HG03280 (cell line): ENCODE measurements at regions not wholly inside any gene's neighbourhood (a gene's known extent, or its start where the extent isn't known, plus 50 kb on each side); places are given as distances from the start of the nearest gene placed in this dataset.

Experiments used
- ATAC-seq: cut with Tn5 transposase; IDR thresholded peaks from one replicate; pipeline ENCODE4 v1.9.1; 2021; ENCODE audit warnings: mild to moderate bottlenecking, moderate library complexity; ENCODE audit not compliant: unreplicated experiment

DNA sequence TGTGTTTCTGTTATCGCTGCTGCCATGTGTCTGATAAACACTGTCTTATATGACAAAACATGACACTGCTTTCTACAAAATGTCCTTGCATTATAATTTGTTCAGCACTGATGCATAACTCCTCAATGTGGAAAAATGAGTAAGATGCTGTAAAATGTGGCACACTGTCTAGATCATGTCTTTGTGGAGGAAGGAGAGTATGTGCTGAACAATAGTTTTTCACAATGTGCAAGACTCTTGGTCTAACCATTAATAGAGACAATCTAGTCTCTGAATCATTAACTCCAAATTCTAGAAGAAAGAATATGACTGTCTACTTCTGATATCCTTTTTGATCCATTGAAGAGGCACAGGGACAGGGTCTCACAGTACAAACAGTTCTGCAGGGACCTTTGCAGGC is 127.9 kb upstream of the RARB start:
- no peak for ATAC-seq

DNA sequence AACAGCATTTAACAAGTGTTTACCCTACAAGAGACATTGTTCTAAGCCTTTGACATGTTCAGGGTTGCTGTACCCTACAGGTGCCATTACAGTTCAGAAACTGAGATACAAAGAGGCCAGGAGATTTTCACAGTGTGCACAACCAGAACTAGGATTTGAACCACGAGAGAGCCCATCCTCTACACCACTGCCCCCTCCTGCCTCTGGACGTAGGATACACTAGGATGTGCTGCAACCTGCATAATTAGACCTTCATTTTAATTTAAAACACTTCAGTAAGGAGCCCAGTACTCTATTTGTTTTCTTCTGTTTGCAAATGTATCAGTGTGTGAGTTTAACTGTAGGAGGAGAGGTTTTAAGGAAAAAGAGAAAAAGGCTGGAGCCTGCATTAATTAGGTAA is 123.1 kb upstream of the RARB start:
- ATAC-seq = no peak

DNA sequence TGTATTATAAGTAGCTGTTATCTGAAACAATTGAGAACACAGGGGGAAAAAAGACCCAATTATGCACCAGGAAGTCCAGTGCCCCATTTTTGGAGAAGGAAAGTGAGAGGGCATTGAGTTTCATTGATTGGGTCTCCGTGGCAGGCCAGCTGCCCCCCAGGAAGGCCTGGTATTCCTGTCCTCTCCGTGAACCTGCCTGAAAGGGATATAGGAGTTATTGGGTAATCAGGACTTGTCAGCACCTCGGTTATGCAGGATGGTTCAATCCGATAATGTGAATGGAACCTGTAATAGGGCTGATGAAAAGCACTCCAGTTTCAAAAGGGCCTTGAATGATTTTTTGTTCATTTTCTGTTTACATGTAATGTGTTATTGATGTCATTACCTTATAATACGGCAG is 122.0 kb upstream of the RARB start:
- ATAC-seq = no peak

DNA sequence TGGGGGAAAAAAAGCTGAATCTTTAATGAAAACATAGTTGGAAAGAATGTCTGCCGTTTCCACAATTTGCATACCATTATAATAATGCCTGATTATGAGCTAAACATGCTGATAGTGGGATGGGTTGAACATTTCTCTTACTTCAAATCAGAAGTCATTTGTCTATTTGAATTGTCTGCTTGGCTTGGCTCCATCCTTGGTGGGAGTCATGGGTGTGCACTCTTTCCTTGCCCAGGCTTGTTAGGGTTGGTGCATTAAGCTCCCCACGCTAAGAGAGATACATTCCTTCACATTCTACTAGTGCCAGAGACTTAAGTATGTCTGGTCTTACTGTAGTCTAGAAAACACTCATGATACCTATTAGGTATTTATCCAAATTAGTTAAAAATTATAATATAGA is 121.4 kb upstream of the RARB start:
- ATAC-seq = no peak

DNA sequence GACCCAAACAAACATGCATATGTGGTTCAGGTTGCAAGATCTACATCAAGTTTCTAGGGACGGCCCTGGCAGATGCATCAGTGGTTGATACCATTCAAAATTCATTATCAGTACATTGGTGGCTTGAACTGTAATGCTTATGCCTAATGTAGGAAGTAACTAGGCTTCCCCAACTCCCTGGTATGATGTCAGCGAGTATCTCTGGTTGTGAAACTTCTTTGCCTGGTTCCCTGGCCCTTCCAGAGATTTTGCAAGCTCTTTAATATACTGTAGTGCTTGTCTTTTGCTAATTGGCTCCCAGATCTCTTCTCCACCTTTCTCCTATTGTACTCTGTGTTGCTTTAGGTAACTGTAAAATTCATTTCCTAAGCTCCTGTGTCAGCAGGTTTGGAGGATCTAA is 114.8 kb upstream of the RARB start:
- ATAC-seq = no peak

DNA sequence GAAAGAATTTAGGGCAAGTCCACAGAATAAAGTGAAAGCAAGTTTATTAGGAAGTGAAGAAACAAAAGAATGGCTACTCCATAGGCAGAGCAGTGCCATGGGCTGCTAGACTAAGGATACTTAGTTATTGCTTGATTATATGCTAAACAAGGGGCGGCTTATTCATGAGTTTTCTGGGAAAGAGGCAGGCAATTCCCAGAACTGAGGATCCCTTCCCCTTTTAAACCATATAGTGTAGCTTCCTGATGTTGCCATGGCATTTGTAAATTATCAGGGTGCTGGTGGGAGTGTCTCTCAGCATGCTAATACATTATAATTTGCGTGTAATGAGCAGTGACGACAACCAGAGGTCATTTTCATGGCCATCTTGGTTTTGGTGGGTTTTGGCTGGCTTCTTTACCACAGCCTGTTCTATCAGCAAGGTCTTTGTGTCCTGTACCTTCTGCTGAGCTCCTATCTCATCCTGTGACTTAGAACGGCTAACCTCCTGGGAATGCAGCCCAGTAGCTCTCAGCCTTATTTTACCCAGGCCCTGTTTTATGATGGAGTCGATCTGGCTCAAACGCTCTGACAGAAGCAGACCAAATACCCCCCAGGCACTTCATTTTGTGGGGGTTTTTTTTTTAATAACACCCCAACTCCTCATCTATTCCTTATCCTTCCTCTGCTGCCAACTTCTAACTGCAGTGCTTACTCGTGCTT is 103.0 kb upstream of the RARB start:
- no peak for ATAC-seq

DNA sequence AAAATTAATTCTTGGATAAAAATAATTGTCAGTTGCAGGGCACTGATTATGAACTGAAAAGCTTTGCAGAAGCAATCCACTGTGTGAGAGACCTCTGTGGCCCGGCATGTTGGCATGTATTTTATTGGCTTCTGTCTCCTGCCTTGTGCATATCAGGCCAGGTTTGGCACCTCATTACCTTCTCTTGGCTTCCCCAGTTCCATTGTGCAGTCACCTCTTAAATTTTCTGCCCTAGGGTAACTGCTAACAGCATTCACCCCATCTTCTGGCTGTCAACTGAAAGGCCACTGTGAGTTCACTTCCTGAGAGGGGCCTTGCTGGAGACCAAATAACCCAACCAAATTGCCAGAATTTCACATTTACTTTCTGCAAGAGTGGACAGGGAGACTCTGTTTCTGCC is 92.7 kb upstream of the RARB start:
- no peak for ATAC-seq

DNA sequence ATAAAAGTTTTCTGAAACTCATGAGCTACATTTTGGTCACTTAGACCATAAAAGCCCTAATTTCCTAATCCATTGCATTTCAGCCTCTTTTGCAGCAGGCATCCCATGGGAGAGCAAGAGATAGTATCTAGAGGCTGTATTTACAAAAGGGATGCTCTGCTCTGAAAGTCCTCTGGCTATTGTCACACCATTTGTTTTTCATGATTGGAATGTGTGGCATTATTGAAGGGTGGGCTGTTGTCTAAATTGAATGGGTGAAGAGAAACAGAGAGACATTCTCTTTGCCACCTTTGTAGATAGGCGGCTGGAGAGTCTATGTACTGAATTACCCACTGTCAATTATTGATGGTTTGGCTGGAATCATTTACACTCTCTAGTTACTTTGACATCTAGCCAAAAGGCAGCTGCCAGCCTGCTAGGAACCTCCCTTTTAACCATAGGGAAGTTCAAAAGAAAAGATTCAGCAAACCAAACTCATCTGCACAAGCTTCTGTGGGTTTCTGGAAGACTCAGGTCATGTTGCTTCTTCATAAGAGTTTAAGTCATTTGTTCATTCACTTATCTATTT is 89.8 kb upstream of the RARB start:
- ATAC-seq = no peak

DNA sequence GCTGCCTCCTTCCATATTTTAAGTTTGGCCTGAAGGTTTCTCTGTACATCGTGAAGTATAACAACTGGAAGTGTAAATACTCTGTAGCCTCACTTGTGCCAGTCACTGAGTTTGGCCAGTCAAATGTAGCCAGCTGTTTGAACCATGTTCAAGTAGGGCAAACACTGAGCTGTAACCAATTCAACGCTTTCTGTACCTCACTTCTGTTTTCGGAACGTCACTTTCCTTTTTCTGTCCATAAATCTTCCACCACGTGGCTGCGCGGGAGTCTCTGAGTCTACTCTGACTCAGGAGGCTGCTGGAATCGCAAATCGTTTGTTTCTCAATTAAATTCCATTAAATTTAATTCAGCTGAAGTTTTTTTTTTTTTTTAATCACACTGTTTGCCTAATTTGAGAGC is 88.8 kb upstream of the RARB start:
- no peak for ATAC-seq

DNA sequence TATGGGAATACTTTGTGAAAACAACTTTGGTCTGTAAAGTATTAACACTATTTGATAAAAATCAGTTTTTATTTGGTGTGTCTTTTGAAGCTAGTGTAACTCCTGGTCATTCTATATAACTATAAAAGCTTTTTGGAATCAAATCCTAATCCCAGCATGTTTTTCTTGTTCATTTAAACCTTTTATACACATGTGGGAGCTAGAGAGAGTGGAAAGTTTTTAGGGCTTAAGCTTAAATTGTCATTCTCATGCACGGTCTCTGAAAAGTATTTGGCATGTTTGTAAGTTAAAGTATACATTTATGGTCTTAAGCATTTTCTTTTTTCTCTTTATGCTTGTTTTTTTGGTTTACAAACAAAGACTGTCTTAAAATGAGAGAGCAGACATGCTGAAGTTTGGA is 83.4 kb upstream of the RARB start:
- no peak for ATAC-seq

DNA sequence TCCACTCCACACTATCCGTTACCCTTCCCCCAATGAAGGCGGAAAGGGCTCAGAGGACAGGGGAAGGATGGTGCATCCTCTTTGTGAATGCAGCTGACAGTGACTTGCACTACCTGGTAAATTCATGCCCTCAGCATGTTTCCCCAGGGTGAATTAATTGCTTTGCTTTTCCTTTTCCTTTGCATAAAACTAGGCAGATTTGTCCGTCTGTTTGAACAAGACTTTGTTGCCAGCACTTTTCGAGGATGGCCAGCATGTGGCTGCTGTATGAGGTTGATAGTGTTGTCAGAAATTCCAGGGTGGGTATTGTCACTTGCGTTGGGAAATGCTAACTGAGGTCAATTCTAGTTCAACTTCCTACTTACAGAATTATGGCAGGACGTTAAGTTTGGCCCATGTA is 79.0 kb upstream of the RARB start:
- no peak for ATAC-seq

DNA sequence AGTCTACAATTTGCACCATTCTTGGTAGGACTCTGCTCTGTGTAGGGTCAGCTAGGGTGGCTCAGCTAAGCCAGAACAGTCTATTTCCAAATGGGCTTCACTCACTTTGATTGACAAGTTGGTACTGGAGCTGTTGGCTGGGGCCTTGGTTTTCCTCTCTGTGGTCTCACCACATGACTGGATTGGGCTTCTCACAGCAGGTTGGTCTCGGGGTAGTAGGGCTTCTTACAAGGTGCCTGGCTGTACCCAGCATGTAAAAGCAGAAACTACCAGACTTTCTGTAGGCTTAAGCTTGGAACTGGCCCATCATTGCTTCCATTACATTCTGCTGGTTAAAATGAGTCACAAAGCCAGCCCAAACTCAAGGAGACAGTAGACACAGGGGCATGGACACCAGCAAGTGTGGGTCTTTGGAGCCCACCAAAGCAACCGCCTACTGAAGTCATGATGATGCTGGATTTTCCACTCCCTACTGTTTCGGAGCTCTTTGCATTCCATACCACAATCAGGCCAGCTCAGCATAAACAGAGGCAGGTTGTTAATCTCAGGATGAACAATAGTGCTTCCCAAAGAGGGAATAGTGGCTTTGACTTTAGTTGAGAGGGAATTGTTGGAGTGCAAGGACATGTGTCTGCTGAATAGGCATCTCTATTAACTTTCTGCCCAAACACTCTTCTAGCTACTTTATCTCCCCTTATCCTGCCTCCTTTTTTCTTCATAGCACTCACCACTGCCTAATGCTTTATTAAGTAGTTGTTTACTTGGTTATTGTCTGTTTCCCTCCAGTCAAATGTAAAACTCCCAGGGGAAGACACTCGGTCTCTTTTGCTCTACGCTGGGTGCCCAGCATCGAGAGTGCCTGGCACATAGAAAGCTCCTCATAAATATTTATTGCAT is 78.0 kb upstream of the RARB start:
- no peak for ATAC-seq

DNA sequence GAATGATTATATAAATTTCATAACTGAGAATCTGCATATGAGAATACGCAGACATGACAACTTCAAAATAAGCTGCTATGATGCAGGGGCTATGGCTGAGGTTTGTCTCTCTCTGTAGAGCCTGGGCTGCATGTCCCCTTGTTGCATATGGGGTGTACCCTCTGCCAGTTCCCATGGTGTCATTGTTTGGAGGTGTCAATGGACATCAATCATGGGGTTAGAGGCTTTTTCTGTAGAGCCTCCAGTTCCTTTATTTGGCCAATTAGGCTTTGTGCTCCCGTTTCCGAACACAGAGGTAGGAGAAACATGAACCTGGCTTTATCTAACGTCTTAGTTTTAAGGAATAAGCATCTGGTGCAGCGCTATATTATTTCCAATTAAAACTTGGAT is 77.3 kb upstream of the RARB start:
- no peak for ATAC-seq

DNA sequence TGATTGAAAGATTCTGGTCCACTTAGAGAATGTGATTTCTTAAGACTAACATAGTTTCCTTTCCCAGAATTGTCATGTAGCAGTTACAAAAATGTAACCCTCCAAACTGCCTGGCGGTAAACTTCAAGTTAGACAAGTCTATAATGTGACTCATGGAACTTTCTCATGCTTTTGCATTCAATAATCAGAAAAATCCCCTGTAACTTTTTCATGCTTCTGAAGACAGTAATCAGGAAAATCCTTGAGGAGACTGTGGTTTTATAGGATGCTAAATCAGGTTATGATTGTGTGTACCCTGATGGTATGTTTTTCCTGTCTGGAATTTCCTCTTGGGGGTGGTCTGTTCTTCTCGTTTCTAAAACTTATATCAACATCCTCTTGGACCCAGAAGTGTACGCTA is 74.0 kb upstream of the RARB start:
- ATAC-seq = no peak

DNA sequence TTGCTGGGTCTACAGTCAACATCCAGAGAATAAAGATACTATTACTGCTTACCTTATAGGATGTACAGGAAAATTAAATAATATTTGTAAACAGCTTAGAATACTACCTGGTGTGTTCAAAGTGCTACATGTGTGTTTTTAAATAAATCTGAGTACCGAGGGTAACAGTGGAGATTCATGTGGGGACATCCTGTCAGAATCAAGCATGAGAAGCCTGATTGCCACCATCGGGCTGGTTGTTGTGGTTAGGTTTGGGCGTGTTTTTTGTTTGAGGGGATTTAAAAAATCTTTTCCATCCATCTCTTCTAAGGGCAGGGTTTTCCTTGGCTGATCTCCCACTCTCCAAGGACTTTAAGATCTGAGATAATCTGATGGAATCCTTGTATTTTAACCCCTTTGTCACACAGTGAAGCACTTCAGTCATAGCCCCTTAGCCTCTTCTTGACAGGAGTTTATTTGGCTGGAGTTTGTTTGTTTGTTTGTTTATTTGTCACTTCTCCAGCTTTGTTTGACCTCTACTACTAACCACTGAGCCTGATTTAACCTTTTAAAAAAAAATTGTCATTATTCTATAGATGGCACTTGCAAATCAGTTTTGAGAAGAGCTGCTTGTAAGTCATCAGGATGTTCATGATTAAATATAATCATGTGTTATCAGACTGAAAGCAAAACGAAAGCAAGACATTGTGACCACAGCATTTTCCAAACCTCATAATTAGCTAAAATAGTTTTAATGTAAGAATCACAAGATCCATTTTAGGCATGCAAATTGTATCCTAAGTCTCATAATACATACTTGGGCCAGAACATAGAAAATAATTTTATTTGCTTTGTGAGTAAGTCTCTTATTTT is 72.8 kb upstream of the RARB start:
- no peak for ATAC-seq

DNA sequence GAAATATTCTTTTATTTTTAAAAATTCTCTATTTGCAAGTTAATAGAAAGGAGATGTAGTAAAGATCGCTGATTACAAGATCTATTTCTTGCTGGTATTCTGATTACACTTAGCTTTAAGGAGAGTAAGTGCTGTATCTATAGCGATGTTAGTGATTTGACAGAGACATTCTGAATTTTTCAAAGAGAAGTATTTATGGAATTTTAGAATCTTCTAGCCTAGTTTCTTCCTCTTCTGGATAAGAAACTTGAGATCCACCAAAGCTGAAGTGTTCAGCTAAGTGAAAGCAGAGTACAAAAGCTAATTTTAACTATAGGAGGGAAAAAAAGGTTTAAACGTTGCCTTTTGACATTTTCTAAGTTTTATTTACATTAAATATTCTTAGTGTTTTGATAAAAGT is 72.1 kb upstream of the RARB start:
- ATAC-seq = no peak

DNA sequence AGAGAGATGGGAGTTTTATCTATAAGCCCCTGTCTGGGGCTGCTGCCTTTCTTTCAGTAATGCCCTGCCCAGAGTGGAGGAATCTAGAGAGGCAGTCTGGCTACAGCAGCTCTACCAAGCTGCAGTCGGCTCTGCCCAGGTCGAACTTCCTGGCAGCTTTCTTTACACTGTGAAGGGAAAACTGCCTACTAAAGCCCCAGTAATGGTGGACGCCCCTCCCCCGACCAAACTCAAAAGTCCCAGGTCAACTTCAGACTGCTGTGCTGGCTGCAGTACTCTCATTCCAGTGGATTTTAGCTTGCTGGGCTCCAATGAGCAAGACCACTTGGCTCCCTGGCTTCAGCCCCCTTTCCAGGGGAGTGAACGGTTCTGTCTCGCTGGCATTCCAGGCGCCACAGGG is 65.9 kb upstream of the RARB start:
- ATAC-seq = no peak

DNA sequence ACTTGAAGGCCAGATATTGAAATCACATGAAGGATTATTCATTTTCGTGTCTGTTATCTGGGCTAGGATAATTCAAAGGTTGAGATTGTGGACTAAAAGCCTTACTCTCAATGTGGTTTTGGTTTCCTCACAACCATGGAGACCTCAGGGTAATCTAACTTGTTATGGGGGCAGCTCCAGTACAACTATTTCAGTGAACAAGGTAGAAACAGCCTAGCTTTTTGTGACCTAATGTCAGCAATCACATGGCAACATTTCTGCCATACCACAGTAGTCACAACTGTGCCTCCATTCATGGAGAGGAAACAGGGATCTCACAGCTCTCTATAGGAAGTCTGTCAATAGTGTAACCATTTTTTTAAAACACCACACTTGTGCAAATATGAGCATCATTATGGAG is 62.4 kb upstream of the RARB start:
- no peak for ATAC-seq

DNA sequence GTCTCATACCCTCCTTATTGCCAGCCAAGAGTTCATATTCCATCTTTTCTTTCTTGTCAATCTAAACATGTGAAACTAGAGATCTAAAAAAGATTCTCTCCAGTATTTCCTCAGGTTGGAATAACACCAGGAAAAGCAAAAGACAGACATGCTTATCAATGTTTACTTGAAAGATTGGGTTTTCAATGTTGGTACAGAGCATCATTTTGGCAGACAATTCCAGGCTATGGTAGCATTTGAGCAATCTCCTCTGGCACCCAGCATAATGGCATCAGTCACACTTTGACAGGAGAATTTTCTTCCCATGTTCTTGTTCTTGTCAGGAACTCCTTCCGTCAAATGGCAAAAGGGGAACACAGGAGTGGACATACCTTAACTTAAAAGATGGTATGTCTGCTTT is 61.0 kb upstream of the RARB start:
- ATAC-seq = no peak

DNA sequence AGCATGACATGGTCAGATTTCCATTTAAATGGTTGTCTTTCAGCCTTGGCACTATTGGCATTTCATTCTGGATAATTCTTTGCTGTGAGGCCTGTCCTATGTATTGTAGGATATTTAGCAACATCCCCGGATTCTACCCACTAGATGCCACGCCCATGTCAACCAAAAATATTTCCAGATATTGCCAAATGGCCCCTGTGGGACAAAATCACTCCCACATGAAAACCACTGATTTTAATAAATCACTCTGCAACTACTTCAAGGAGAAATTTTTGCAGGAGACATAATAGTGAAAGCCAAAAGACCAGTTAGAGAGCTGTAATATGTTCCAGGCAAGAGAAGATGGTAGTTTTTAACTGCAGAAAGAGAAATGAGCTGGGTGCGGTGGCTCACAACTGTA is 55.9 kb upstream of the RARB start:
- ATAC-seq = no peak

DNA sequence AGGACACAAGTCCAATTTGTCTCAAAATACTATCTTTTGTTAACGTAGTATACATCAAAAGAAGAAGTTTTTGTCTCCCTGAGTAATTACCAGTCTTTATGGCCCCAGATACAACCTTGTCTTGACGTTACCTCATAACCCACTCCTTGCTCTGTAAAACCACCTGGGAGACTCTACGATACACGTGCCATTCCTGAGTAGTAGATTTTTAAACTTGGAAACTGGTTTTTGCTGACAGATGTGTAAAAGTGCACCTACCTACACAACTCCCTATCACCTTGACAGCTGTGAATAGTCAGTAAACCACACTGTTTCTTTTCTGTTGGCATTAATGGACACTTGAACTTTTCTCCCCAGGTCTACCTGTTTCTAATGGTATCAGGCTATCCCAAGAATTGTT is 51.7 kb upstream of the RARB start:
- no peak for ATAC-seq
